CD4-positive, alpha-beta memory T cell (primary cell): ENCODE measurements at regions not wholly inside any gene's neighbourhood (a gene's known extent, or its start where the extent isn't known, plus 50 kb on each side); places are given as distances from the start of the nearest gene placed in this dataset.
A peak's percentile ranks its signal among the peaks of the same experiment; 100 is the strongest.

Source experiments
- CTCF ChIA-PET: fragments of 350-600 bp; sonication (Branson Sonifier 250); formaldehyde crosslinking; loops from one replicate; lab custom pipeline; 2021; ENCODE audit warnings: inconsistent platforms; ENCODE audit not compliant: partially characterized antibody; lab: Charles Lee
- POLR2A ChIA-PET: fragments of 350-600 bp; sonication (Branson Sonifier 250); formaldehyde crosslinking; loops from one replicate; lab custom pipeline; 2021; ENCODE audit not compliant: partially characterized antibody; lab: Charles Lee
- DNase-seq, 5 donors: peaks; one replicate each; pipeline versions ENCODE4 v3.0.0 to v3.0.0-alpha.2; 2020 to 2022; ENCODE audit warnings: mixed read lengths in 1 of 5
- H3K27ac ChIP-seq: one replicate; pipeline ENCODE4 v1.7.0; 2013; ENCODE audit warnings: low read depth, low read length
- H3K27me3 ChIP-seq: 2 replicates; pipeline ENCODE4 v1.7.0; 2013; ENCODE audit warnings: mild to moderate bottlenecking, low read length, moderate library complexity; ENCODE audit not compliant: insufficient read depth
- H3K36me3 ChIP-seq: 2 replicates; pipeline ENCODE4 v1.7.0; 2013; ENCODE audit warnings: mild to moderate bottlenecking, low read length, moderate library complexity; ENCODE audit not compliant: insufficient read depth
- H3K4me1 ChIP-seq: 2 replicates; pipeline ENCODE4 v1.7.0; 2013; ENCODE audit warnings: mild to moderate bottlenecking, low read length, moderate library complexity; ENCODE audit not compliant: insufficient read depth
- H3K4me3 ChIP-seq, 2 donors: one replicate each; pipeline ENCODE4 v1.7.0; 2013; ENCODE audit warnings: low read length in 2 of 2, mild to moderate bottlenecking in 1 of 2
- H3K9me3 ChIP-seq, 2 donors: one replicate each; pipeline ENCODE4 v1.7.0; 2013; ENCODE audit warnings: low read length in 2 of 2, control low read depth in 1 of 2; ENCODE audit not compliant: control insufficient read depth in 1 of 2
- H3K27ac Mint-ChIP-seq, 7 donors: one replicate each; pipeline ENCODE4 v1.8.0; 2020 to 2021; ENCODE audit warnings: mixed read lengths in 7 of 7, mild to moderate bottlenecking in 6 of 7, inconsistent platforms in 3 of 7, moderate library complexity in 3 of 7
- H3K27me3 Mint-ChIP-seq, 2 donors: one replicate each; pipeline ENCODE4 v1.8.0; 2020 to 2021; ENCODE audit warnings: mixed read lengths in 2 of 2
- H3K36me3 Mint-ChIP-seq, 2 donors: one replicate each; pipeline ENCODE4 v1.8.0; 2020 to 2021; ENCODE audit warnings: mixed read lengths in 2 of 2, inconsistent platforms in 1 of 2, mild to moderate bottlenecking in 1 of 2
- H3K4me1 Mint-ChIP-seq, 4 donors: one replicate each; pipeline ENCODE4 v1.8.0; 2020 to 2021; ENCODE audit warnings: mixed read lengths in 4 of 4, mild to moderate bottlenecking in 1 of 4
- H3K4me3 Mint-ChIP-seq, 8 donors: one replicate each; pipeline ENCODE4 v1.8.0; 2020 to 2021; ENCODE audit warnings: mixed read lengths in 8 of 8, mild to moderate bottlenecking in 7 of 8, moderate library complexity in 6 of 8, inconsistent platforms in 3 of 8
- H3K9me3 Mint-ChIP-seq, 8 donors: one replicate each; pipeline ENCODE4 v1.8.0; 2020 to 2021; ENCODE audit warnings: mixed read lengths in 8 of 8, mild to moderate bottlenecking in 5 of 8, inconsistent platforms in 3 of 8, moderate library complexity in 1 of 8
- intact Hi-C: fragments of 100-400 bp; cut with micrococcal nuclease; formaldehyde crosslinking; loops from one replicate; pipeline ENCODE4 v1.15.1; 2023

GRCh38 chr17:14448818-14449217 is 147.9 kb downstream of the HS3ST3B1 start:
- H3K27ac Mint-ChIP-seq, result no peak overlapping the region
- intact Hi-C loops, result no loop called here
- H3K4me3 Mint-ChIP-seq, result no peak overlapping the region
- no peak for DNase-seq
- ChIA-PET CTCF (no interaction called here), POLR2A (no interaction called here)
- H3K36me3 Mint-ChIP-seq, result no peaks in the 10 kb centered on the region
- H3K27me3 Mint-ChIP-seq, result no peaks in the 10 kb centered on the region
- peaks cover 0 to 2% (median 0%) of the 10 kb centered on the region in 8 donors for H3K9me3 Mint-ChIP-seq
- no peaks in the 10 kb centered on the region for H3K9me3 ChIP-seq
- no peak overlapping the region for H3K4me3 ChIP-seq
- H3K27ac ChIP-seq, result no peak overlapping the region
- H3K27me3 ChIP-seq, result no peaks in the 10 kb centered on the region
- peaks cover 0 to 1% (median under 1%) of the 10 kb centered on the region in 4 donors for H3K4me1 Mint-ChIP-seq
- no peaks in the 10 kb centered on the region for H3K36me3 ChIP-seq
- no peaks in the 10 kb centered on the region for H3K4me1 ChIP-seq

- H3K27me3 ChIP-seq, result no peaks in the 10 kb centered on the region
- intact Hi-C loops, result no loop called here
- H3K9me3 ChIP-seq, result no peaks in the 10 kb centered on the region
- no peak overlapping the region for H3K27ac ChIP-seq
- no peak for DNase-seq
- CTCF ChIA-PET, result no interaction called here
- POLR2A ChIA-PET, result no interaction called here
- no peaks in the 10 kb centered on the region for H3K27me3 Mint-ChIP-seq
- no peaks in the 10 kb centered on the region for H3K36me3 ChIP-seq
- peaks cover 0 to 5% (median 3%) of the 10 kb centered on the region in 4 donors for H3K4me1 Mint-ChIP-seq
- H3K4me3 ChIP-seq, result no peak overlapping the region
- H3K36me3 Mint-ChIP-seq, result no peaks in the 10 kb centered on the region
- H3K4me1 ChIP-seq, result peaks cover 3% of the 10 kb centered on the region
- H3K9me3 Mint-ChIP-seq, result peaks cover 0 to 2% (median 0%) of the 10 kb centered on the region in 8 donors
- H3K27ac Mint-ChIP-seq, result no peak overlapping the region
- H3K4me3 Mint-ChIP-seq, result no peak overlapping the region
These were observed 145.9 kb downstream of the HS3ST3B1 start for GRCh38 chr17:14446825-14447224.

- H3K4me1 ChIP-seq, result peaks cover 3% of the 10 kb centered on the region
- POLR2A ChIA-PET, result no interaction called here
- no peak overlapping the region for H3K27ac ChIP-seq
- H3K27me3 ChIP-seq, result no peaks in the 10 kb centered on the region
- H3K9me3 ChIP-seq, result no peaks in the 10 kb centered on the region
- no peak overlapping the region for H3K27ac Mint-ChIP-seq
- intact Hi-C loops, result no loop called here
- H3K36me3 Mint-ChIP-seq, result no peaks in the 10 kb centered on the region
- no peak overlapping the region for H3K4me3 Mint-ChIP-seq
- no peak for DNase-seq
- H3K9me3 Mint-ChIP-seq, result peaks cover 0 to 2% (median 0%) of the 10 kb centered on the region in 8 donors
- no peaks in the 10 kb centered on the region for H3K27me3 Mint-ChIP-seq
- CTCF ChIA-PET, result interaction anchor here (0.8 kb wide), 1 partner anchor 368 kb away, joined by 3 read pairs; no protein-coding TSS in a partner anchor
- no peaks in the 10 kb centered on the region for H3K36me3 ChIP-seq
- H3K4me1 Mint-ChIP-seq, result peaks cover 0 to 5% (median 3%) of the 10 kb centered on the region in 4 donors
- H3K4me3 ChIP-seq, result no peak overlapping the region
These were observed 144.0 kb downstream of the HS3ST3B1 start for GRCh38 chr17:14444915-14445314.

- Histone ChIP-seq H3K4me1 (peaks cover 3% of the 10 kb centered on the region), H3K27me3 (no peaks in the 10 kb centered on the region), H3K9me3 (no peaks in the 10 kb centered on the region), H3K36me3 (no peaks in the 10 kb centered on the region), H3K27ac (no peak overlapping the region), H3K4me3 (no peak overlapping the region)
- H3K9me3 Mint-ChIP-seq, result no peaks in the 10 kb centered on the region
- ChIA-PET CTCF (no interaction called here), POLR2A (no interaction called here)
- peaks cover 0 to 5% (median 3%) of the 10 kb centered on the region in 4 donors for H3K4me1 Mint-ChIP-seq
- intact Hi-C loops, result no loop called here
- H3K4me3 Mint-ChIP-seq, result no peak overlapping the region
- H3K36me3 Mint-ChIP-seq, result no peaks in the 10 kb centered on the region
- H3K27ac Mint-ChIP-seq, result peak overlapping the region in 3 of 7 donors; percentile 43 to 62 (median 47)
- no peaks in the 10 kb centered on the region for H3K27me3 Mint-ChIP-seq
- no peak for DNase-seq
These were observed 142.1 kb downstream of the HS3ST3B1 start for GRCh38 chr17:14442798-14443528.

GRCh38 chr17:14437176-14437575 is 136.3 kb downstream of the HS3ST3B1 start:
- no peaks in the 10 kb centered on the region for H3K27me3 Mint-ChIP-seq

GRCh38 chr17:14436266-14436665 is 135.4 kb downstream of the HS3ST3B1 start:
- Histone ChIP-seq H3K27me3 (no peaks in the 10 kb centered on the region), H3K4me1 (no peaks in the 10 kb centered on the region), H3K9me3 (no peaks in the 10 kb centered on the region), H3K4me3 (no peak overlapping the region), H3K36me3 (no peaks in the 10 kb centered on the region), H3K27ac (no peak overlapping the region)
- intact Hi-C loops, result no loop called here
- CTCF ChIA-PET, result no interaction called here
- peaks cover 0 to 9% (median 2%) of the 10 kb centered on the region in 4 donors for H3K4me1 Mint-ChIP-seq
- no peak overlapping the region for H3K27ac Mint-ChIP-seq
- no peaks in the 10 kb centered on the region for H3K9me3 Mint-ChIP-seq
- no peak for DNase-seq
- POLR2A ChIA-PET, result no interaction called here
- no peaks in the 10 kb centered on the region for H3K27me3 Mint-ChIP-seq
- H3K4me3 Mint-ChIP-seq, result no peak overlapping the region
- H3K36me3 Mint-ChIP-seq, result no peaks in the 10 kb centered on the region

More at GRCh38 chr17:14437176-14437575, 136.3 kb downstream of the HS3ST3B1 start:
- intact Hi-C loops, result no loop called here
- Mint-ChIP-seq H3K4me3 (no peak overlapping the region), H3K9me3 (no peaks in the 10 kb centered on the region), H3K36me3 (no peaks in the 10 kb centered on the region), H3K27ac (no peak overlapping the region), H3K4me1 (peaks cover 0 to 9% (median 2%) of the 10 kb centered on the region in 4 donors)
- H3K27ac ChIP-seq, result no peak overlapping the region
- no peak for DNase-seq
- H3K4me1 ChIP-seq, result no peaks in the 10 kb centered on the region
- H3K9me3 ChIP-seq, result no peaks in the 10 kb centered on the region
- no peaks in the 10 kb centered on the region for H3K27me3 ChIP-seq
- no peaks in the 10 kb centered on the region for H3K36me3 ChIP-seq
- ChIA-PET POLR2A (interaction anchor here (1.0 kb wide), 1 partner anchor 8 kb away, joined by 5 read pairs; no protein-coding TSS in a partner anchor), CTCF (no interaction called here)
- no peak overlapping the region for H3K4me3 ChIP-seq

- no peaks in the 10 kb centered on the region for H3K36me3 Mint-ChIP-seq
- H3K36me3 ChIP-seq, result no peaks in the 10 kb centered on the region
- H3K4me1 Mint-ChIP-seq, result peaks cover 8 to 18% (median 9%) of the 10 kb centered on the region in 4 donors
- H3K4me3 Mint-ChIP-seq, result no peak overlapping the region
- CTCF ChIA-PET, result no interaction called here
- intact Hi-C loops, result no loop called here
- H3K27ac ChIP-seq, result no peak overlapping the region
- no peaks in the 10 kb centered on the region for H3K27me3 ChIP-seq
- POLR2A ChIA-PET, result no interaction called here
- no peaks in the 10 kb centered on the region for H3K9me3 ChIP-seq
- peaks cover 0 to 2% (median 0%) of the 10 kb centered on the region in 8 donors for H3K9me3 Mint-ChIP-seq
- H3K4me3 ChIP-seq, result no peak overlapping the region
- no peak for DNase-seq
- H3K27me3 Mint-ChIP-seq, result no peaks in the 10 kb centered on the region
- peaks cover 9% of the 10 kb centered on the region for H3K4me1 ChIP-seq
- no peak overlapping the region for H3K27ac Mint-ChIP-seq
These were observed 133.6 kb downstream of the HS3ST3B1 start for GRCh38 chr17:14434506-14434905.
